GM18508 (cell line): ENCODE measurements at regions not wholly inside any gene's neighbourhood (a gene's known extent, or its start where the extent isn't known, plus 50 kb on each side); places are given as distances from the start of the nearest gene placed in this dataset.
"Not testable (repeated sequence)": the region's sequence is repeated elsewhere in the genome, so short reads cannot be mapped to it uniquely, and the experiment has no call there.

Source experiments
- ATAC-seq: cut with Tn5 transposase; IDR thresholded peaks from one replicate; pipeline ENCODE4 v1.9.1; 2021; ENCODE audit warnings: moderate number of reproducible peaks; ENCODE audit not compliant: insufficient read depth, unreplicated experiment

GRCh38 chr5:13250464-13251291, 693.8 kb downstream of the DNAH5 start:
- peak; percentile 81 for ATAC-seq

DNA sequence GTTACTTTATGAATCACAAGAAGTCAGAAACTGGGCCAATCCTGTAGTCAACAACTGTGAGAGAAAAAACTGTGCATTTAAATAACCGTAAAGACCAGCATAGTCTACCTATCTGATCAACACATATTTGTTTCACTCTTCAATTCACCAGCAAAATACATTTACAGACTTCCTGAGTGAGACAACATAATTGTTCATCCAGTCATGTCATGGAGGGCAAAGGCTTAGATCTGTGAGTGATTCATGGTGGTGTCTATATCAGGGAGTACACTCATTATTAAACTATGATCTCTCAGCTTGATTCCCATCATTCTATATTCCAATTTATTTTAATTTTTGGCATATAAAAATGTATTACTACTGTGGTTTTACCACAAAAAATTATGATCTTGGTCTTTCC, 694.6 kb downstream of the DNAH5 start:
- ATAC-seq, result no peak

GRCh38 chr5:13248253-13248652, 696.2 kb downstream of the DNAH5 start:
- no peak for ATAC-seq

DNA sequence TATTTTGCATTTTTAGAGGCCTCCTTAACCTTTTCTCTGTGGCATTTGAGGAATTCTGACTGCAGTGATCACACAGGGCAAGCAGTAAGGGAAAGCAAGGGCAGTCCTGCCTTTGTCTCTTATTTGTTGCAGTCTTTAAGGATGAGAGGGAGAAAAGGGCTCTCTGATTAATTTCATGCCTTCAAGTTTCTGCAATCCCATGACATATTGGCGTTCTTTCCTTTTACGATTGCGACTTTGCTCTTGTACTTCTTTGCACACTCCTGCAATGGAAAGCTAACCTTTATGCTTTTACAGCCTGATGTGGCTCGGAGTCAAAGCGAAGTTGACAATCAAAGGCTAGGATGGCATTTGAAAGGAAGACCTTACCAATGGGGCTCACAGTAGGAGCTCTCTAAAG, 698.4 kb downstream of the DNAH5 start:
- no peak for ATAC-seq

- ATAC-seq, result no peak
Measured at GRCh38 chr5:13244151-13244550, 700.3 kb downstream of the DNAH5 start.

GRCh38 chr5:13227513-13227912, 717.0 kb downstream of the DNAH5 start:
- ATAC-seq, result no peak

DNA sequence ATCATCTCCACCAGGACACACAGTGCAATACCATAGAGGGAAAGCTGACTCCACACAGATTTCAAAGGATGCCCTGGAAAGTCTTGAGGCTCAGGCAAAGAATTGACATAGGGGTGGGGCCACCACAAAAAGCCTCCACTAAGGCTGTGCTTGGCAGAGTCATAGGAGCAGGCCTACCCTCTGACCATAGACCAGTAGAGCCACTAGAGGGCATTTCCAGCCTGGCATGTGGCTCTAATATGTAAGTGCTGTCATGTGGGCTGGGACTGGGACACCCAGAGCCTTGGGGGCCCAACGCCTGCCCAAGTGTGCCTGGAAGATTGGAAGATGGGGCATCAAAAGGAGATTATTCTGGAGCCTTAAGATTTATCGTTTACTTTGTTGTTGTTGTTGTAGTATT, 726.0 kb downstream of the DNAH5 start:
- ATAC-seq, result no peak

- ATAC-seq, result no peak
Measured at GRCh38 chr5:13217636-13218035, 726.9 kb downstream of the DNAH5 start.

- no peak for ATAC-seq
Measured at GRCh38 chr5:13215806-13216205, 728.7 kb downstream of the DNAH5 start.

DNA sequence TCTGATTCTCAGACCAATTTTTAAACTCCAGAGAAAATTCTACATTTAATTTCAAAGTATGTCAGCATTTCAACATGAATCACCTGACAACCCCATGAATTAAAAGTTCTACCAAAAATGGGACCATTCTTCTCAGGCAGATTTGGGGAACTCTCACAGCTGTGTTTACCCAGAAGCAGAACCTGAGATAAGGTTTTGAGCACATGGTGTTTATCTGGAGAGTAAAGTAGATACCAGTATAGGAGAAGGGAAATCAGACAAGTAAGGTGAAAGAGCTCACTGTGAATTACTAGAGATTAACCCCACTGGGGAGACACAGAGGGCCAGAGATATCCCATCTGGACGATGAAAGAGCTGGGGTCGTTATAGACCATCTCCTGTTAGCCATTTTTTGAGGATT, 729.1 kb downstream of the DNAH5 start:
- no peak for ATAC-seq

GRCh38 chr5:13214182-13214581, 730.3 kb downstream of the DNAH5 start:
- ATAC-seq, result no peak

GRCh38 chr5:13212886-13213285, 731.6 kb downstream of the DNAH5 start:
- no peak for ATAC-seq

DNA sequence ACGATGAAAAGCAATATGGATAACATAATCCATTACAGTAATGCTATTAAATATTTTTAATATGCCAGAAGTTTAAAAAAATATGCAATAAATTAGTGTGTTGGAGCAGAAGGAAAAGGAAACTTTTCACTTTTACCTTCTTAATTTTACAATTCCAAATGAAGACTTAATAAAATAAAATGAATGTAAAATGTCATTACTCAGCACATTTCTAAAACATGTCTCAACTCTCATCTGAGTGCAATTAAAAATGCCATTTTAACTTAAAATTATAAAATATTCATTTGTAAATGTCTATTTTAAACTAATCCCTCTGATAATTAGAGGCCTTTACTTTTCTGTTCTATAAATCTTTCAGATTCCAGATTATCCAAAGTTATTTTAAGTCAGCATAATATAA, 733.4 kb downstream of the DNAH5 start:
- ATAC-seq, result no peak

- no peak for ATAC-seq
Measured at GRCh38 chr5:13207112-13207511, 737.4 kb downstream of the DNAH5 start.

- ATAC-seq, result no peak
Measured at GRCh38 chr5:13201022-13201421, 743.5 kb downstream of the DNAH5 start.

DNA sequence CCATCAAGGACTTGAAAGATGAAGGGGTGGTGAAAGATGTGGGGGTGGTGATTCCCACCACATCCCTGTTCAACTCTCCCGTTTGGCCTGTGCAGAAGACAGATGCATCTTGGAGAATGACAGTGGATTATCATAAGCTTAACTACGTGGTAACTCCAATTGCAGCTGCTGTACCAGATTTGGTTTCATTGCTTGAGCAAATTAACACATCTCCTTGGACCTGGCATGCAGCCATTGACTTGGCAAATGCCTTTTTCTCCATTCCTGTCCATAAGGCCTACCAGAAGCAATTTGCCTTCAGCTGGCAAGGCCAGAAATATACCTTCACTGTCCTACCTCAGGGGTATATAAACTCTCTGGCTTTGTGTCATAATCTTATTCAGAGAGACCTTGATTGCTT, 746.3 kb downstream of the DNAH5 start:
- not testable (repeated sequence) for ATAC-seq

DNA sequence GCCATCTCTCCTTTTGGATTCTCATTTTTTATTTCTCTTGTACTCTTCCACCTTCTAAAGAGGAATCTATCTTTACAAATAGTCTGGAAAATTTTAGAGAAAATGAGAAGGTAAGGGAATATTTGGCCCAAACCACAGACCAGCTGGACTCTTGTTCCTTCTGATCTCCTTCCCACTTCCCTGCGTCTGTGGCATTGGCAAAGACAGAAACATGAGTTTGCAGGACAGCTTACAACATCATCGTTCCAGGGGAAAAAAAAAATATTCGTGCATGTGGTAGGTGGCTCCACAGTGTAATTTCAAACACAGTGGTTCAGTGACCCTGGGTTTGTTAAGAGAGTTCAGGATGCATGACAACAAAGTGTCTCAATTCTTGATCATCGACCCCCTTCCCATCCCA, 755.0 kb downstream of the DNAH5 start:
- ATAC-seq, result no peak

- ATAC-seq, result no peak
Measured at GRCh38 chr5:13188371-13188770, 756.1 kb downstream of the DNAH5 start.

- no peak for ATAC-seq
Measured at GRCh38 chr5:13187186-13187585, 757.3 kb downstream of the DNAH5 start.

- ATAC-seq, result no peak
Measured at GRCh38 chr5:13186177-13186576, 758.3 kb downstream of the DNAH5 start.

GRCh38 chr5:13179407-13180087, 764.9 kb downstream of the DNAH5 start:
- no peak for ATAC-seq

- no peak for ATAC-seq
Measured at GRCh38 chr5:13143630-13144029, 800.9 kb downstream of the DNAH5 start.
